ENCODE measurements at regions not wholly inside any gene's neighbourhood (a gene's known extent, or its start where the extent isn't known, plus 50 kb on each side); places are given as distances from the start of the nearest gene placed in this dataset.

DNA sequence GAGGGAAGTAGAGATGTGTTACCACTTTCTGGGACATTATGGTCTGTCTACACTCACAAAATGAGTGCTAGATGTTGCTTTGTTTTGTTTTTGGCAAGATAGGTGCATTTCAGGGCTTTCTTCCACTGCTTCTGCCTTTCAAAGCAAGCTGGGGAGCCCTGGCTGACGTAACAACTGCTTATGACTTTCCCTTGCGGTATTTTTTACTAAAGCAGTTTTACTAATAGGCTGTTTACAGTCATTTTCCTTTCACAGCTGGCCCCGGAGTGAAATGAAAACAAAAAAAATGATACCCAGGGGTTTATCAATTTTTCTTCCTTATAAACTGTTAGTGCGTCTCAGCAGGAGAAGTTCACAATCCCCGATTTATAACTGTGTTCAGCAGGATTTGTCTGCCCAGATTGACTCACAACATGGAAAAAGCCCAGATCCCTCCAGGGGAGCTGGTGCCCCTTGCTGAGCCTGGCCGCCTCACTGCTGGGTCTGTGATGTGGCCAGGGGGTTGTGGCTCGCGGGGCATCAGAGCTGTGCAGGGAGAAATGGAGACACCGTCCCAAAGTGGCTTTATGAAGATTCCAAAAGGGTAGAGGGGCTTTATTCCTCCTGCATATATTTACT, 184.4 kb upstream of the HS3ST3A1 start:
- no peaks in the 10 kb centered on the region for H3K36me3 ChIP-seq (ENCODE audit: control insufficient read depth in 4 of 4, insufficient read depth in 3 of 4, low read depth in 1 of 4, low read length in 3 of 4)
- no peaks in the 10 kb centered on the region for H3K9me3 ChIP-seq (ENCODE audit: control insufficient read depth in 4 of 4, low read length in 3 of 4)
- TF ChIP-seq HNF4A (conservative IDR thresholded peaks at IDR 0.05) (no peak), RXRA (IDR thresholded peaks at IDR 0.05) (no peak), FOXA1 (IDR thresholded peaks at IDR 0.05) (no peak), HNF4G (IDR thresholded peaks at IDR 0.05) (no peak), TAF1 (conservative IDR thresholded peaks at IDR 0.05) (no peak), RAD21 (IDR thresholded peaks at IDR 0.05) (no peak), NR2F2 (IDR thresholded peaks at IDR 0.05) (no peak), JUND (IDR thresholded peaks at IDR 0.05) (no peak), ATF3 (IDR thresholded peaks at IDR 0.05) (no peak), YY1 (IDR thresholded peaks at IDR 0.05) (no peak), EGR1 (IDR thresholded peaks at IDR 0.05; ENCODE audit: low read depth in 2 of 2) (no peak), FOXA2 (IDR thresholded peaks at IDR 0.05) (no peak)
- TF ChIP-seq, protein P1, sequence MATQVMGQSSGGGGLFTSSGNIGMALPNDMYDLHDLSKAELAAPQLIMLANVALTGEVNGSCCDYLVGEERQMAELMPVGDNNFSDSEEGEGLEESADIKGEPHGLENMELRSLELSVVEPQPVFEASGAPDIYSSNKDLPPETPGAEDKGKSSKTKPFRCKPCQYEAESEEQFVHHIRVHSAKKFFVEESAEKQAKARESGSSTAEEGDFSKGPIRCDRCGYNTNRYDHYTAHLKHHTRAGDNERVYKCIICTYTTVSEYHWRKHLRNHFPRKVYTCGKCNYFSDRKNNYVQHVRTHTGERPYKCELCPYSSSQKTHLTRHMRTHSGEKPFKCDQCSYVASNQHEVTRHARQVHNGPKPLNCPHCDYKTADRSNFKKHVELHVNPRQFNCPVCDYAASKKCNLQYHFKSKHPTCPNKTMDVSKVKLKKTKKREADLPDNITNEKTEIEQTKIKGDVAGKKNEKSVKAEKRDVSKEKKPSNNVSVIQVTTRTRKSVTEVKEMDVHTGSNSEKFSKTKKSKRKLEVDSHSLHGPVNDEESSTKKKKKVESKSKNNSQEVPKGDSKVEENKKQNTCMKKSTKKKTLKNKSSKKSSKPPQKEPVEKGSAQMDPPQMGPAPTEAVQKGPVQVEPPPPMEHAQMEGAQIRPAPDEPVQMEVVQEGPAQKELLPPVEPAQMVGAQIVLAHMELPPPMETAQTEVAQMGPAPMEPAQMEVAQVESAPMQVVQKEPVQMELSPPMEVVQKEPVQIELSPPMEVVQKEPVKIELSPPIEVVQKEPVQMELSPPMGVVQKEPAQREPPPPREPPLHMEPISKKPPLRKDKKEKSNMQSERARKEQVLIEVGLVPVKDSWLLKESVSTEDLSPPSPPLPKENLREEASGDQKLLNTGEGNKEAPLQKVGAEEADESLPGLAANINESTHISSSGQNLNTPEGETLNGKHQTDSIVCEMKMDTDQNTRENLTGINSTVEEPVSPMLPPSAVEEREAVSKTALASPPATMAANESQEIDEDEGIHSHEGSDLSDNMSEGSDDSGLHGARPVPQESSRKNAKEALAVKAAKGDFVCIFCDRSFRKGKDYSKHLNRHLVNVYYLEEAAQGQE (IDR thresholded peaks at IDR 0.05) = no peak
- TF ChIP-seq, protein P2, sequence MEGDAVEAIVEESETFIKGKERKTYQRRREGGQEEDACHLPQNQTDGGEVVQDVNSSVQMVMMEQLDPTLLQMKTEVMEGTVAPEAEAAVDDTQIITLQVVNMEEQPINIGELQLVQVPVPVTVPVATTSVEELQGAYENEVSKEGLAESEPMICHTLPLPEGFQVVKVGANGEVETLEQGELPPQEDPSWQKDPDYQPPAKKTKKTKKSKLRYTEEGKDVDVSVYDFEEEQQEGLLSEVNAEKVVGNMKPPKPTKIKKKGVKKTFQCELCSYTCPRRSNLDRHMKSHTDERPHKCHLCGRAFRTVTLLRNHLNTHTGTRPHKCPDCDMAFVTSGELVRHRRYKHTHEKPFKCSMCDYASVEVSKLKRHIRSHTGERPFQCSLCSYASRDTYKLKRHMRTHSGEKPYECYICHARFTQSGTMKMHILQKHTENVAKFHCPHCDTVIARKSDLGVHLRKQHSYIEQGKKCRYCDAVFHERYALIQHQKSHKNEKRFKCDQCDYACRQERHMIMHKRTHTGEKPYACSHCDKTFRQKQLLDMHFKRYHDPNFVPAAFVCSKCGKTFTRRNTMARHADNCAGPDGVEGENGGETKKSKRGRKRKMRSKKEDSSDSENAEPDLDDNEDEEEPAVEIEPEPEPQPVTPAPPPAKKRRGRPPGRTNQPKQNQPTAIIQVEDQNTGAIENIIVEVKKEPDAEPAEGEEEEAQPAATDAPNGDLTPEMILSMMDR (IDR thresholded peaks at IDR 0.05; ENCODE audit: low read depth, low read length, missing input control) = no peak
- TF ChIP-seq, protein P3, sequence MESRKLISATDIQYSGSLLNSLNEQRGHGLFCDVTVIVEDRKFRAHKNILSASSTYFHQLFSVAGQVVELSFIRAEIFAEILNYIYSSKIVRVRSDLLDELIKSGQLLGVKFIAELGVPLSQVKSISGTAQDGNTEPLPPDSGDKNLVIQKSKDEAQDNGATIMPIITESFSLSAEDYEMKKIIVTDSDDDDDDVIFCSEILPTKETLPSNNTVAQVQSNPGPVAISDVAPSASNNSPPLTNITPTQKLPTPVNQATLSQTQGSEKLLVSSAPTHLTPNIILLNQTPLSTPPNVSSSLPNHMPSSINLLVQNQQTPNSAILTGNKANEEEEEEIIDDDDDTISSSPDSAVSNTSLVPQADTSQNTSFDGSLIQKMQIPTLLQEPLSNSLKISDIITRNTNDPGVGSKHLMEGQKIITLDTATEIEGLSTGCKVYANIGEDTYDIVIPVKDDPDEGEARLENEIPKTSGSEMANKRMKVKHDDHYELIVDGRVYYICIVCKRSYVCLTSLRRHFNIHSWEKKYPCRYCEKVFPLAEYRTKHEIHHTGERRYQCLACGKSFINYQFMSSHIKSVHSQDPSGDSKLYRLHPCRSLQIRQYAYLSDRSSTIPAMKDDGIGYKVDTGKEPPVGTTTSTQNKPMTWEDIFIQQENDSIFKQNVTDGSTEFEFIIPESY (IDR thresholded peaks at IDR 0.05) = no peak
- DNase-seq (ENCODE audit: low spot score) = no peak
- H3K4me1 ChIP-seq (ENCODE audit: control insufficient read depth in 4 of 4, insufficient read depth in 4 of 4, low read length in 3 of 4) = no peaks in the 10 kb centered on the region
- no peak overlapping the region for H3K4me3 ChIP-seq (ENCODE audit: low read depth in 1 of 3, low read length in 3 of 3)
- WGBS = 90% methylated on average over 9 of the region's 9 CpGs
- no peak overlapping the region for H3K9ac ChIP-seq (ENCODE audit: low read depth in 1 of 2, low read length in 2 of 2)
- H3K27me3 ChIP-seq (ENCODE audit: control insufficient read depth in 4 of 4, insufficient read depth in 4 of 4, low read length in 3 of 4) = no peaks in the 10 kb centered on the region
- H3K27ac ChIP-seq (ENCODE audit: low read depth in 1 of 2, low read length in 2 of 2) = no peak overlapping the region

- Histone ChIP-seq H3K36me3 (ENCODE audit: control insufficient read depth in 4 of 4, insufficient read depth in 3 of 4, low read depth in 1 of 4, low read length in 3 of 4) (no peaks in the 10 kb centered on the region), H3K27me3 (ENCODE audit: control insufficient read depth in 4 of 4, insufficient read depth in 4 of 4, low read length in 3 of 4) (no peaks in the 10 kb centered on the region), H3K9me3 (ENCODE audit: control insufficient read depth in 4 of 4, low read length in 3 of 4) (no peaks in the 10 kb centered on the region), H3K4me1 (ENCODE audit: control insufficient read depth in 4 of 4, insufficient read depth in 4 of 4, low read length in 3 of 4) (no peaks in the 10 kb centered on the region), H3K4me3 (ENCODE audit: low read depth in 1 of 3, low read length in 3 of 3) (no peak overlapping the region), H3K9ac (ENCODE audit: low read depth in 1 of 2, low read length in 2 of 2) (no peak overlapping the region), H3K27ac (ENCODE audit: low read depth in 1 of 2, low read length in 2 of 2) (no peak overlapping the region)
- no peak for DNase-seq (ENCODE audit: low spot score)
- no peak for TF ChIP-seq NR2F2 (IDR thresholded peaks at IDR 0.05)
- no peak for TF ChIP-seq GABPA (IDR thresholded peaks at IDR 0.05 in 1 of 2, conservative IDR thresholded peaks at IDR 0.05 in 1 of 2)
- TF ChIP-seq EGR1 (IDR thresholded peaks at IDR 0.05; ENCODE audit: low read depth in 2 of 2) = no peak
- no peak for TF ChIP-seq RXRA (IDR thresholded peaks at IDR 0.05)
- no peak for TF ChIP-seq RAD21 (IDR thresholded peaks at IDR 0.05)
- no peak for TF ChIP-seq FOXA2 (IDR thresholded peaks at IDR 0.05)
- no peak for TF ChIP-seq JUND (IDR thresholded peaks at IDR 0.05)
- TF ChIP-seq HNF4G (IDR thresholded peaks at IDR 0.05) = no peak
- WGBS = 71% methylated on average over 4 of the region's 4 CpGs
Observed at GRCh38 chr17:13787636-13788035, 185.9 kb upstream of the HS3ST3A1 start.
